Neural progenitor cell (in vitro differentiated cells): ENCODE measurements at regions not wholly inside any gene's neighbourhood (a gene's known extent, or its start where the extent isn't known, plus 50 kb on each side); places are given as distances from the start of the nearest gene placed in this dataset.
A peak's percentile ranks its signal among the peaks of the same experiment; 100 is the strongest.

Experiments used
- DNase-seq: peaks from one replicate; pipeline ENCODE4 v3.0.0-alpha.2; 2016; ENCODE audit warnings: low spot score
- H2AFZ ChIP-seq: fragments of 200-600 bp; sonication (generic); replicated peaks from 2 replicates; pipeline ENCODE4 v1.6.1; 2016; ENCODE audit warnings: antibody characterized with exemption
- H3F3A ChIP-seq: fragments of 200-600 bp; sonication (generic); 2 replicates; pipeline ENCODE4 v1.6.1; 2016; ENCODE audit warnings: antibody characterized with exemption, low read depth
- H3K27ac ChIP-seq: fragments of 200-600 bp; sonication (generic); 2 replicates; pipeline ENCODE4 v1.5.1; 2016; ENCODE audit warnings: mild to moderate bottlenecking
- H3K27me3 ChIP-seq: fragments of 200-600 bp; sonication (generic); 2 replicates; pipeline ENCODE4 v1.6.1; 2016; ENCODE audit warnings: mild to moderate bottlenecking, moderate library complexity
- H3K36me3 ChIP-seq: fragments of 200-600 bp; sonication (generic); 2 replicates; pipeline ENCODE4 v1.5.1; 2016
- H3K4me1 ChIP-seq: fragments of 200-600 bp; sonication (generic); 2 replicates; pipeline ENCODE4 v1.6.1; 2016; ENCODE audit warnings: mixed run types
- H3K4me2 ChIP-seq: fragments of 200-600 bp; sonication (generic); 2 replicates; pipeline ENCODE4 v1.6.1; 2016
- H3K4me3 ChIP-seq: fragments of 200-600 bp; sonication (generic); 2 replicates; pipeline ENCODE4 v1.5.1; 2016
- H3K79me2 ChIP-seq: fragments of 200-600 bp; sonication (generic); 2 replicates; pipeline ENCODE4 v1.6.1; 2016; ENCODE audit warnings: low read depth
- H3K9ac ChIP-seq: fragments of 200-600 bp; sonication (generic); 2 replicates; pipeline ENCODE4 v1.6.1; 2016
- H3K9me3 ChIP-seq: fragments of 200-600 bp; sonication (generic); 2 replicates; pipeline ENCODE4 v1.5.1; 2016; ENCODE audit warnings: low read depth
- H4K20me1 ChIP-seq: fragments of 200-600 bp; sonication (generic); 2 replicates; pipeline ENCODE4 v1.6.1; 2016; ENCODE audit warnings: low read depth
- H3K27ac Mint-ChIP-seq: 3 replicates; pipeline ENCODE4 v1.8.0; 2021; ENCODE audit warnings: mixed read lengths
- H3K27me3 Mint-ChIP-seq: 2 replicates; pipeline ENCODE4 v1.8.0; 2022; ENCODE audit warnings: low read depth, mild to moderate bottlenecking, inconsistent platforms, moderate library complexity, mixed read lengths; ENCODE audit not compliant: insufficient read depth
- H3K36me3 Mint-ChIP-seq: 3 replicates; pipeline ENCODE4 v1.8.0; 2021; ENCODE audit warnings: mixed read lengths
- H3K4me1 Mint-ChIP-seq: 3 replicates; pipeline ENCODE4 v1.8.0; 2021; ENCODE audit warnings: mixed read lengths
- H3K4me3 Mint-ChIP-seq: 3 replicates; pipeline ENCODE4 v1.8.0; 2021; ENCODE audit warnings: mild to moderate bottlenecking, moderate library complexity, mixed read lengths
- H3K9me3 Mint-ChIP-seq: 3 replicates; pipeline ENCODE4 v1.8.0; 2020; ENCODE audit warnings: mixed read lengths
- CTCF ChIP-seq: fragments of 200-600 bp; sonication (generic); IDR thresholded peaks from 2 replicates; pipeline ENCODE4 v1.5.1; 2017; ENCODE audit warnings: antibody characterized with exemption, mild to moderate bottlenecking
- EZH2 ChIP-seq: fragments of 200-600 bp; sonication (generic); IDR thresholded peaks from 2 replicates; pipeline ENCODE4 v1.6.1; 2017; ENCODE audit warnings: antibody characterized with exemption, mild to moderate bottlenecking, moderate library complexity
- EZH2phosphoT487 ChIP-seq: fragments of 200-600 bp; sonication (generic); IDR thresholded peaks from 2 replicates; pipeline ENCODE4 v1.6.1; 2017; ENCODE audit warnings: antibody characterized with exemption

- Histone ChIP-seq H3K36me3 (no peaks in the 10 kb centered on the region), H3K27me3 (no peaks in the 10 kb centered on the region), H2AFZ (no peak overlapping the region), H3K79me2 (no peaks in the 10 kb centered on the region), H3F3A (no peaks in the 10 kb centered on the region), H3K4me2 (no peak overlapping the region), H4K20me1 (peaks cover 7% of the 10 kb centered on the region), H3K9me3 (no peaks in the 10 kb centered on the region), H3K27ac (no peak overlapping the region), H3K9ac (no peak overlapping the region), H3K4me1 (no peaks in the 10 kb centered on the region), H3K4me3 (no peak overlapping the region)
- TF ChIP-seq EZH2: no peak
- H3K27me3 Mint-ChIP-seq: peaks cover 4% of the 10 kb centered on the region
- H3K4me1 Mint-ChIP-seq: peaks cover 10% of the 10 kb centered on the region
- DNase-seq: no peak
- H3K9me3 Mint-ChIP-seq: no peaks in the 10 kb centered on the region
- no peaks in the 10 kb centered on the region for H3K36me3 Mint-ChIP-seq
- H3K4me3 Mint-ChIP-seq: no peak overlapping the region
- peak overlapping the region; percentile 28 for H3K27ac Mint-ChIP-seq
Observed at GRCh38 chr3:13124631-13125030, 51.4 kb upstream of the IQSEC1 start.

GRCh38 chr3:13123765-13124164 is 50.5 kb upstream of the IQSEC1 start:
- DNase-seq: no peak
- H3K27ac ChIP-seq: no peak overlapping the region

GRCh38 chr3:13123013-13123654 is 49.9 kb upstream of the IQSEC1 start:
- H3K79me2 ChIP-seq: no peaks in the 10 kb centered on the region
- no peak for DNase-seq
- Mint-ChIP-seq H3K4me1 (peaks cover 10% of the 10 kb centered on the region), H3K4me3 (peak overlapping the region; percentile 59), H3K9me3 (no peaks in the 10 kb centered on the region), H3K27ac (peak overlapping the region; percentile 53), H3K36me3 (no peaks in the 10 kb centered on the region), H3K27me3 (peaks cover 8% of the 10 kb centered on the region)
- no peak overlapping the region for H3K4me3 ChIP-seq
- H2AFZ ChIP-seq: no peak overlapping the region
- H3K27ac ChIP-seq: no peak overlapping the region
- no peaks in the 10 kb centered on the region for H3F3A ChIP-seq
- TF ChIP-seq CTCF (no peak), EZH2 (no peak), EZH2phosphoT487 (no peak)
- peaks cover 7% of the 10 kb centered on the region for H4K20me1 ChIP-seq
- no peak overlapping the region for H3K9ac ChIP-seq
- no peaks in the 10 kb centered on the region for H3K36me3 ChIP-seq
- no peaks in the 10 kb centered on the region for H3K9me3 ChIP-seq
- no peaks in the 10 kb centered on the region for H3K27me3 ChIP-seq
- H3K4me2 ChIP-seq: no peak overlapping the region
- H3K4me1 ChIP-seq: no peaks in the 10 kb centered on the region

More at GRCh38 chr3:13123765-13124164, 50.5 kb upstream of the IQSEC1 start:
- no peaks in the 10 kb centered on the region for H3K9me3 Mint-ChIP-seq
- H3K27ac Mint-ChIP-seq: no peak overlapping the region
- Histone ChIP-seq H4K20me1 (peaks cover 7% of the 10 kb centered on the region), H3K9ac (no peak overlapping the region), H3K9me3 (no peaks in the 10 kb centered on the region), H3K4me3 (no peak overlapping the region), H3K27me3 (no peaks in the 10 kb centered on the region), H3K4me2 (no peak overlapping the region), H2AFZ (no peak overlapping the region), H3F3A (no peaks in the 10 kb centered on the region), H3K36me3 (no peaks in the 10 kb centered on the region), H3K79me2 (no peaks in the 10 kb centered on the region), H3K4me1 (no peaks in the 10 kb centered on the region)
- H3K4me3 Mint-ChIP-seq: no peak overlapping the region
- no peak for TF ChIP-seq CTCF
- TF ChIP-seq EZH2: no peak
- no peak for TF ChIP-seq EZH2phosphoT487
- no peaks in the 10 kb centered on the region for H3K36me3 Mint-ChIP-seq
- H3K4me1 Mint-ChIP-seq: peaks cover 10% of the 10 kb centered on the region
- H3K27me3 Mint-ChIP-seq: peaks cover 4% of the 10 kb centered on the region
